ENCODE measurements at regions not wholly inside any gene's neighbourhood (a gene's known extent, or its start where the extent isn't known, plus 50 kb on each side); places are given as distances from the start of the nearest gene placed in this dataset.

GRCh38 chr11:41845066-41845465 is 385.6 kb upstream of the LRRC4C start:
- POLR2A ChIA-PET: no interaction called here

GRCh38 chr11:41848349-41848748 is 388.9 kb upstream of the LRRC4C start:
- CTCF ChIA-PET: no interaction called here
- POLR2A ChIA-PET: no interaction called here

More at GRCh38 chr11:41845066-41845465, 385.6 kb upstream of the LRRC4C start:
- CTCF ChIA-PET: no interaction called here

GRCh38 chr11:41849250-41849649 is 389.8 kb upstream of the LRRC4C start:
- ChIA-PET CTCF (no interaction called here), POLR2A (no interaction called here)

DNA sequence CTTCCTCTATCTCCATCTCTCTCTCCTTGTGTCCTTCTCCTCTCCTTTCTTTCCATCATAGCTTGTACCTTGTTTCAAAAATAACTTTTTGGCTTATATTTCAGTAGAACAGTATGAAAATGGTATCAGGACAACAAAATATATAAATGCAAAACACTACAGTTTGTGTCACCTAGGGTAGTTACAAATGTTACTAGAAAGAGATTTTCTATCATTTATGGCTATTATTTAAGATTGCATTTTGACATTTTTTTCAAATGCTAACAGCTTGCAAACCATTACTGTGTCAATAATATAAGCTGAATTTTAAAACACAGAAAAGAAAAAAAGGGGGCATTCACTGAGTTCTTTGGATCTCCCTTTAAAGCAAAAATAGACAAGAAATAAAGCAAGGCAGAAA is 392.3 kb upstream of the LRRC4C start:
- ChIA-PET POLR2A (no interaction called here), CTCF (no interaction called here)

DNA sequence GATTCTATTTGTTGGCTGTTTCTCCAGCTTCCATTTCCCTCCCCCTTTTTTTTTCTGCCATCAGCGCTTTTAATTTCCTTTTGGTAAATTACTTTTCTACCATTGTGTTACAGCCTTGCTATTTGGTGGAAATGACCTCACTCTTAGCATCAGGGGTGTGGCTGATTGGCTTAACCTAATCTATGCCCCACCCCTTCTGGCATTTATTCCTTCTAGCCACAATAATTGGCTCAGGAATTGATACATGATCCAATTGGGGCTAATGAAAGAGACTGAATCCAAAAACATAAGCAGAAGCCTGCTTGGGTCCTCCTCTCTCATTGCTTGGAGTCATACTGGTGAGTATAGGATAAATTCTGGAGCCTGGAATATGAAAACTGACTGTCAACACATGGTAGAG is 402.4 kb upstream of the LRRC4C start:
- POLR2A ChIA-PET: no interaction called here
- CTCF ChIA-PET: no interaction called here

DNA sequence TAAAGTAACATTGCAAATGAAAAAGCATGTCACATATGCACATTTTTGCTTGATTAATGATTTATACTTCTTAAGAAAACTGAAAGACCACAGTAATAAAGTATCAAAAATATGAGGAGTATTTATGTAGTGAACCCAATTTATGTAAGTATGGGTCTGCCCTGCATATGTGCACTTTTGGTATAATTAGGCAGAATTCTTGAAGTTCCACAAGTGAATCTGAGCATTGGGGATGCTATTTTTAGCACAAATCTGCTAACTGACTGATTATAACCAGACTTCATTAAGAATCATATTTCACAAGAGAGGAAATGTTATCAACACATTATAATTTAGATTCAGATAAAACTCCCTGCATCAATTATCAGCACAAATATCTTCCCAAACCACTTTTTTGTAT is 407.1 kb upstream of the LRRC4C start:
- CTCF ChIA-PET: no interaction called here

GRCh38 chr11:41868606-41869005 is 409.2 kb upstream of the LRRC4C start:
- CTCF ChIA-PET: no interaction called here

More for the DNA sequence above, 407.1 kb upstream of the LRRC4C start:
- POLR2A ChIA-PET: no interaction called here

DNA sequence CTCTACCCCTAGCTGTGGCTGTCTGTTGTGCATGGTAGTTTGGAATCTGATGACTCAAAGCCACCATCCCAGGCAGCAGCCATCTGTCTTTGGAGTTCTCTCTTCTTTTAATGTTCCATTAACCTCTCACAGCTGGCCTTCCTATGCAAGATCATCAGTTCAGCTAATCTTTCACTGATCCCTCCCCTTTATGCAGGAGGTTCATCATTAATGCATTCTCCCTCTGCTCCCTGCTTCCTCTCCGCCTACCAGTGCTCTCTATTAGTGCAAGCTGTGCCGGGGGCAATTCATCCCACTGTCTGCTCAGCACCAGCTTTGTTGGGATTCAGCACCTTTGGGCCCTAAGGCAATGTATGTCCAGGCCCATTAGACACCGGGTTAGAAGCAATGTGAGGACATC is 413.0 kb upstream of the LRRC4C start:
- CTCF ChIA-PET: interaction anchor here (0.6 kb wide), 1 partner anchor 560 kb away, joined by 3 read pairs; no protein-coding TSS in a partner anchor
- POLR2A ChIA-PET: no interaction called here

More at GRCh38 chr11:41868606-41869005, 409.2 kb upstream of the LRRC4C start:
- POLR2A ChIA-PET: no interaction called here

DNA sequence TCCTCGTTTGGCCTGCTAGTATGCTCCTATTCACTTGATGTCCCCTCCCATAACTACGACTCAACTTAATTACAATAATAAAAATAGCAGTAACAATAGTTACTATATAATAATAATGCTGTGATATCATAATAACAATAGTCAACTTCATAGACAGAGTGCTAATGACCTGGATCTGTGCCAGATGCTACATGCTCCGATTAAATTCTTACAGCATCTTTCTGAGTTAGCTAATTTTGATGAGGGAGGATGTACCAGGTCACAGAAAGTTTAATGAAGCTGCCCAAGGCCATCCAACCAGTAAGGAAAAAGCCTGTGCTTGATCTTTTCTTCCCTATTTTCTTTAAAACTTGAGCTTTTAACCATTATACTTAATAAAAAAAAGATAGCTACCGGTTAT is 413.4 kb upstream of the LRRC4C start:
- ChIA-PET CTCF (interaction anchor here (0.6 kb wide), 1 partner anchor 560 kb away, joined by 3 read pairs; no protein-coding TSS in a partner anchor), POLR2A (no interaction called here)

DNA sequence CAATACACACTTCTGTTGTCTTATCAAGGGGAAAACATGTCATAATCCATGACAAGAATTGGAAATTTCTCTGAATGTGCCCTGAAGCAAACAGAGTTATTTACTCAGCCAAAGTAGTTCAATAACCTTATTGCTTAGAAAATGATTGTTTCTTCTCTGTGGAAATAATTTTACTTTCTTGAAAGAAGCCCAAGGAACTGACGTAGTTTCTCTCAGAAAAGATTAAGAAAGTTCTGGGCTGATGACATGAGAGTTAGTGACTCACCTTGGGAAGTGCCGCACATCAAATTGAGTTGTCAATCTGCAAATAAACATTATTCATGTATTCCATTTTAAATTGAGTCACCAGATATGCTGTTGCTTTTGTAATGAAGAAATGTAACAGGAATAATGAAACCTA is 418.6 kb upstream of the LRRC4C start:
- CTCF ChIA-PET: no interaction called here
- POLR2A ChIA-PET: no interaction called here

DNA sequence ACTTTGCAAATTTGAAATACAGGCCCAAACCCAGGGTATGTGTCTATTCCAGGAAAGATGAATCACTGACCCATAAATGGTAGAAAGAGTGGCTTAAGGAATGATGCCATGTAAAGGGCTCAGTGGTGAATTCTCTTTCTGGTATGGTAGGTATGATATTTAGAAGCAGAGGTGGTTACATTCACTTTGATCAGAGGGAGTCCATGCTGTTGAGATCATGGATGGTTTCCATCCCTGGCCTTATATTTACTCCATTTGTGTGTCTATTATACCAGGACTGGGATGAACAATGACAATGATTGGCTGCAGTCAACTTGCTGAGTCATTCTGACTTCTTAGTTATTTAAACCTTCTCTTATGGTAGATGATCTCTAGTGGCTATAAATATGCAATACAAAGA is 419.8 kb upstream of the LRRC4C start:
- ChIA-PET POLR2A (no interaction called here), CTCF (no interaction called here)

DNA sequence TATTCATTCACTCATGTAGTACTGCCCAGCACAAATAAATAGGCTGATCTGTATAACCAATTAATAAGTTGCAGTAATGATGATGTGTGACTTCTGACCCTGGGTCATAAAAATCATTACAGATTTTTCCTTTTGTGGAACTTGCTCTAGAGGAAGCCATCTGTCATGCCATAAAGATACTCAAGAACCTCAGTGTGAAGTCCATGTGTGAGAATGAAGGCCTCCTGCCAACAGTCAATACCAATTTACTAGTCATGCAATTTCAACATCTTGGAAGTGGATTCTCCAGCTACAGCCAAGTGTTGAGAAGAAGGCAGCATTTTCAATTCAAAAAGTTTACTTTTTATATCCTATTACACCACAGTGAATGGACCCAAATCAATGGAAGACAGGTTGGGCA is 435.6 kb upstream of the LRRC4C start:
- CTCF ChIA-PET: no interaction called here
- POLR2A ChIA-PET: no interaction called here

DNA sequence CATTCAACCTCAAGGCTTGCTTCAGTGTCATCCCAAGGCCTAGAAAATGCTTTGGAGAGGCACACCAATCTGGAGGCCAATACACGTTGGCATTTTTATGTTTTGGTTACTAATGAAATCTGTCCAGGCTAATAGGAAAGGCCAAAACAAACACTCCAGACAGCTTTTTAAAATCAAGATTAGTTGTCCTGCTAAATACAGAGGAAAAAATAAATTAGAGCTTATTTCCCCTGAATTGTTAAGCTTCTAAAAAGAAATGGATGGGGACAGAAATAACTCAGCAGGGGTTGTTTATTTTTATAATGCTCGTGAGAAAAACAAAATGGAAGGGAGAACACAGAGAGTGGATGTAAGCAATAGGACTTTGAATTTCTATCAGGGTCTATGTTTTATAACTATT is 438.5 kb upstream of the LRRC4C start:
- ChIA-PET CTCF (no interaction called here), POLR2A (no interaction called here)

DNA sequence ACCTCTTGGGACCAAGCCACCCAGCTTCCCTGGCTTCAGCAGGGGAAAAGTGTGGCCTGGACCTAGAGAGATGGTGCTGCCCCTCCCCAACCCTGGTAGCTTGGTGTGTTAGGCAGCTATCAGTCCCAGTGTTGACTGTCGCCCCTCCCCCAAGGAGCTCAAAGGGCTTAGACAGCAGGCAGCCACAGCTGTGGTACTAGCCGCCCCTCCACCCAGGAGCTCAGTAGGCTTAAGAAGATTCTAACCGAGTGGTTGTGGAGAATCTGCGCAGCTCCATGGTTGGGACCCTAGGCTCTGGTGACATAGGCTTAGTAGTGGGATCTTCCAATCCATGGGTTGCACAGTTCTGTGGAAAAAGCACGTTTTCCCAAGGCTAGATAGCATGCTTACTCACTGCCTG is 458.4 kb upstream of the LRRC4C start:
- POLR2A ChIA-PET: no interaction called here
- CTCF ChIA-PET: no interaction called here

DNA sequence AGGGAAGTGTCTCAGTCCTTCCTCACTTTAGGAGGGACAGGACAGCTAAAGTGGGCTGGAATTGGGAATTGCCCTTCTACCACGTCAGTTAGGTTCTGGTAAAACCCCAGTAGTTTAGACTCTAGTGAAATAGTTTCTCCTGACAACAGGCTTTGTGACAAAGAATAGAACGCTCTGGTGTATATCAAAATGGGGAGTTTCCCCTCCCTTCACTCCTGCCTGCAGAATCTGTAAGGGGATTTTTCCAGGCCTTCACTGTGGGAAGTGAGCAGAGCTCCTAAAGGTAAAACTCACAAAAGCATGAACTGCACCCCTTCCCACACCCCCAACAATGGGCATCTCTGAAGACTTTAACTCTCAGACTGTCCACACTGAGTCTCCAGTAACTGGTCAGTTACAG is 460.9 kb upstream of the LRRC4C start:
- POLR2A ChIA-PET: no interaction called here
- CTCF ChIA-PET: no interaction called here

DNA sequence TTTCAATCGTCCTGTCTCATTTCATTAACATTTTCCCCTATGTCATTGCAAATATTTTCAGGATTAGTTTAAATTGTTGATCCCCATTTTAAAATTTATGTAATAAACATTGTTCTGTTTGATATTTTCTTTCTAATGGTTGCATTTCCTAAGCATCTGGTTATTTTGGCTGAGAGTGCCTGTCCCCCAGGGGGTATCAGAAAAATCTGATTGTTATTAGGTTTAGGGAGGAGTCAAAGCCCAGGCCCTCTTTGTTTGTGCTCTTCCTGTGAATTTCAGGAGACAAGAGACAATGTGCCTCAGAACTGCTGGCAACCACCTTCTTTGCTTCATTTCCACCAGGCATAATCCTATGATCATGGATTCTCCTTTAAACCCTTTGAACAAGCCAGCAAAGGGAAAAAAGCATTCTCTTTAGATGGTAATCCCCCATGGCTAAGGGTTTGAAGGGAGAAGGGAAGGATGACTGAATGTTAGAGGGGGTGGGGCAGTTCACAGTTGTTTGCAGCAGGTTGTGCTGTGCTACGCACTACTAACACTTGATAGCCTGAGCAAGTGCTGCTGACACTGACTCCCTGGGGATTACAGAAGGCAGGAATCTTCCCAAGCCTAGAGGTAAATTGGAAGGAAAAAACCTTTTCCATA is 462.4 kb upstream of the LRRC4C start:
- POLR2A ChIA-PET: no interaction called here
- CTCF ChIA-PET: no interaction called here

- POLR2A ChIA-PET: no interaction called here
- CTCF ChIA-PET: no interaction called here
Observed at GRCh38 chr11:41926339-41926738, 466.9 kb upstream of the LRRC4C start.

DNA sequence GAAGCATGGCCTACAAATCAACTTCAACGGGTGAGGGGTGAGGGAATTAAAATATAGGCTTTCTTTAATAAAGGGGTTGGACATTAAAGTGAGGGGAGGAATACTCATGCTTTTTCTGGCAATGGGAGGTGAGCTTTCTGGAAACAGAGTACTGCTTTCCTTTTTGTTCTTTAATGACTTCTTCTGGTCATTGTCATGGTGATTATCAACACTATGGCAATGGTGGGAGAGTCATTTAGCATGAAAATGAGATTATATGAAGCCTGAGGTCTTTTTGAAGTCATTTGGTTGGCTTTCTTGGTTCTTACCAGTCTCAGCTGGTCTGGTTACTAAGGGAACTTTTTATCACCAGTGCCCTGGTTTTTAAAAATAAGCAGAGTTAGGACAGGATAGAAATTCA is 475.8 kb upstream of the LRRC4C start:
- ChIA-PET POLR2A (no interaction called here), CTCF (no interaction called here)

GRCh38 chr11:41935795-41936194 is 476.3 kb upstream of the LRRC4C start:
- CTCF ChIA-PET: no interaction called here
- POLR2A ChIA-PET: no interaction called here

GRCh38 chr11:41943656-41944055 is 484.2 kb upstream of the LRRC4C start:
- CTCF ChIA-PET: no interaction called here
- POLR2A ChIA-PET: no interaction called here

- POLR2A ChIA-PET: no interaction called here
- CTCF ChIA-PET: no interaction called here
Observed at GRCh38 chr11:41947392-41947791, 487.9 kb upstream of the LRRC4C start.

GRCh38 chr11:41950470-41951143 is 491.2 kb upstream of the LRRC4C start:
- ChIA-PET CTCF (no interaction called here), POLR2A (no interaction called here)
